ENCODE measurements at regions not wholly inside any gene's neighbourhood (a gene's known extent, or its start where the extent isn't known, plus 50 kb on each side); places are given as distances from the start of the nearest gene placed in this dataset.

GRCh38 chr10:98326621-98327027 is 58.6 kb upstream of the LOXL4 start:
- TF ChIP-seq EZH2phosphoT487 (IDR thresholded peaks at IDR 0.05; ENCODE audit: low read length): no peak
- no peak for TF ChIP-seq CTCF (IDR thresholded peaks at IDR 0.05; ENCODE audit: low read length)
- no peak for TF ChIP-seq EZH2 (optimal IDR thresholded peaks at IDR 0.05; ENCODE audit: low read depth, low read length)
